Vagina (tissue), 2 donors: ENCODE measurements at regions not wholly inside any gene's neighbourhood (a gene's known extent, or its start where the extent isn't known, plus 50 kb on each side); places are given as distances from the start of the nearest gene placed in this dataset.

Experiments
- POLR2A ChIP-seq, 2 donors: fragments of 450-650 bp; IDR thresholded peaks; one replicate each; pipeline ENCODE4 v1.6.1; 2017; ENCODE audit warnings: antibody characterized with exemption in 2 of 2, mild to moderate bottlenecking in 2 of 2, moderate library complexity in 2 of 2
- POLR2AphosphoS5 ChIP-seq, 2 donors: sonication (generic); formaldehyde crosslinking; IDR thresholded peaks; one replicate each; pipeline ENCODE4 v1.9.0; 2017; ENCODE audit warnings: antibody characterized with exemption in 2 of 2, mild to moderate bottlenecking in 2 of 2, low read depth in 1 of 2; ENCODE audit not compliant: insufficient read depth in 1 of 2
- TF ChIP-seq, protein P1 (sequence below), 3 experiments: fragments of 450-650 bp in 2 of 3; fragments of 200-600 bp in 1 of 3; sonication (generic) in 1 of 3; IDR thresholded peaks; one replicate each; pipeline ENCODE4 v1.5.1; 2017 to 2019; ENCODE audit warnings: antibody characterized with exemption in 3 of 3, mild to moderate bottlenecking in 2 of 3, moderate library complexity in 2 of 3

DNA sequence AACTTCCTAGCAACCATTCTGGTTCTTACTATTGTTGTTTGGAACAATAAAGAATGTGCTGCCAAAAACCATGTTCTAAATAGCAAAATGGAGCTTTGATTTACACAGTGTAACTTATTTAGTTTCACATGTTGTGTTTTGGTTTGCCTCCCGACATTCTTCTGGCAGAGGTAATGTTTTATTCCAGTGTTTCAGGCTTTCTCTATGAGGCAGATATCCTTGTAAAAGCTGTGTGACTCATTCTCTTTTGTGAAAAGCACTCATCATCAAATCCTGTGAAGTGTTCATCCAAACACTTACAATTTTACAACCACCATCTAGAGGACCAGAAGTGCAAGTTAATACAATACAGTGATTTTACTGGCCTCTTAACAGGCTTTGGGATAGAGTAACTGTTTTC, 219.0 kb upstream of the GIMD1 start:
- TF ChIP-seq, protein P1, sequence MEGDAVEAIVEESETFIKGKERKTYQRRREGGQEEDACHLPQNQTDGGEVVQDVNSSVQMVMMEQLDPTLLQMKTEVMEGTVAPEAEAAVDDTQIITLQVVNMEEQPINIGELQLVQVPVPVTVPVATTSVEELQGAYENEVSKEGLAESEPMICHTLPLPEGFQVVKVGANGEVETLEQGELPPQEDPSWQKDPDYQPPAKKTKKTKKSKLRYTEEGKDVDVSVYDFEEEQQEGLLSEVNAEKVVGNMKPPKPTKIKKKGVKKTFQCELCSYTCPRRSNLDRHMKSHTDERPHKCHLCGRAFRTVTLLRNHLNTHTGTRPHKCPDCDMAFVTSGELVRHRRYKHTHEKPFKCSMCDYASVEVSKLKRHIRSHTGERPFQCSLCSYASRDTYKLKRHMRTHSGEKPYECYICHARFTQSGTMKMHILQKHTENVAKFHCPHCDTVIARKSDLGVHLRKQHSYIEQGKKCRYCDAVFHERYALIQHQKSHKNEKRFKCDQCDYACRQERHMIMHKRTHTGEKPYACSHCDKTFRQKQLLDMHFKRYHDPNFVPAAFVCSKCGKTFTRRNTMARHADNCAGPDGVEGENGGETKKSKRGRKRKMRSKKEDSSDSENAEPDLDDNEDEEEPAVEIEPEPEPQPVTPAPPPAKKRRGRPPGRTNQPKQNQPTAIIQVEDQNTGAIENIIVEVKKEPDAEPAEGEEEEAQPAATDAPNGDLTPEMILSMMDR (IDR thresholded peaks at IDR 0.05) = no peak
- TF ChIP-seq POLR2AphosphoS5 (IDR thresholded peaks at IDR 0.05; ENCODE audit: insufficient read depth in 1 of 2, low read depth in 1 of 2) (peak in 1 of 2 donors; percentile 85), POLR2A (IDR thresholded peaks at IDR 0.05) (no peak)
